AG04450 (cell line): ENCODE measurements at regions not wholly inside any gene's neighbourhood (a gene's known extent, or its start where the extent isn't known, plus 50 kb on each side); places are given as distances from the start of the nearest gene placed in this dataset.

ENCODE experiments used
- CTCF ChIA-PET: fragments of 300-600, 350-600 bp; formaldehyde crosslinking; extraction: SDS; loops from one replicate; lab custom pipeline; 2022; ENCODE audit warnings: antibody characterized with exemption, inconsistent platforms; lab: Charles Lee
- POLR2A ChIA-PET: fragments of 350-600 bp; formaldehyde crosslinking; extraction: SDS; loops from one replicate; lab custom pipeline; 2021; ENCODE audit warnings: antibody characterized with exemption, inconsistent platforms; lab: Yijun Ruan, JAX
- DNase-seq: peaks from one replicate; pipeline ENCODE4 v3.0.0-alpha.2; 2011; ENCODE audit warnings: low read depth, low spot score
- H3K27ac ChIP-seq: one replicate; pipeline ENCODE4 v1.5.1; 2012; ENCODE audit warnings: low read depth, low read length, control low read depth
- H3K27me3 ChIP-seq: one replicate; pipeline ENCODE4 v1.6.0; 2012; ENCODE audit warnings: low read length; ENCODE audit not compliant: control insufficient read depth, insufficient read depth
- H3K4me3 ChIP-seq: 2 replicates; pipeline ENCODE4 v1.5.1; 2011; ENCODE audit warnings: mild to moderate bottlenecking, low read depth, low read length, control low read depth
- H3K9me3 ChIP-seq: 2 replicates; pipeline ENCODE4 v1.5.1; 2012; ENCODE audit warnings: low read length; ENCODE audit not compliant: control insufficient read depth, insufficient read depth
- TF ChIP-seq, protein P1 (sequence below): IDR thresholded peaks from 2 replicates; pipeline ENCODE4 v1.5.1; 2011; ENCODE audit warnings: low read depth, low read length, control low read depth, inconsistent platforms

DNA sequence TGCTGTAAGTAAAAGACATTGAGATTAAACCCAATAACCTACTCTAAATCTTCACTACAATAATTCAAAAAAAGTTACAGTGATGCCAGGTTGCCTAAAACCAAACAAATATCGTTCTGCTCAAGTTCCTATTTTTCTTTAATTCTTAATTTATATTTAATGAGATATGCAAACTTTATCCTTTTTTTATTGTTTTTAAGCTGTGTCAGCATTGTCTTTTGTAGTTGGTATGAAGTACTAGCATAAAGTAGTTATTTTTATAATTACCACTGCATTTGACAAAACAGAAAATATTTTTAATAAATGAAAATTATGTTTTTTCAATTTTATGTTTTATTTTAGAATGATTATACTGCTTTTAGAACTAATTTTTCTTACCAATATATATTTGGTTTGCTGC, 1431.1 kb upstream of the PCDH7 start:
- ChIA-PET CTCF (no interaction called here), POLR2A (no interaction called here)
- H3K27me3 ChIP-seq = no peaks in the 10 kb centered on the region
- DNase-seq = no peak
- no peaks in the 10 kb centered on the region for H3K9me3 ChIP-seq
- H3K27ac ChIP-seq = no peak overlapping the region
- TF ChIP-seq, protein P1, sequence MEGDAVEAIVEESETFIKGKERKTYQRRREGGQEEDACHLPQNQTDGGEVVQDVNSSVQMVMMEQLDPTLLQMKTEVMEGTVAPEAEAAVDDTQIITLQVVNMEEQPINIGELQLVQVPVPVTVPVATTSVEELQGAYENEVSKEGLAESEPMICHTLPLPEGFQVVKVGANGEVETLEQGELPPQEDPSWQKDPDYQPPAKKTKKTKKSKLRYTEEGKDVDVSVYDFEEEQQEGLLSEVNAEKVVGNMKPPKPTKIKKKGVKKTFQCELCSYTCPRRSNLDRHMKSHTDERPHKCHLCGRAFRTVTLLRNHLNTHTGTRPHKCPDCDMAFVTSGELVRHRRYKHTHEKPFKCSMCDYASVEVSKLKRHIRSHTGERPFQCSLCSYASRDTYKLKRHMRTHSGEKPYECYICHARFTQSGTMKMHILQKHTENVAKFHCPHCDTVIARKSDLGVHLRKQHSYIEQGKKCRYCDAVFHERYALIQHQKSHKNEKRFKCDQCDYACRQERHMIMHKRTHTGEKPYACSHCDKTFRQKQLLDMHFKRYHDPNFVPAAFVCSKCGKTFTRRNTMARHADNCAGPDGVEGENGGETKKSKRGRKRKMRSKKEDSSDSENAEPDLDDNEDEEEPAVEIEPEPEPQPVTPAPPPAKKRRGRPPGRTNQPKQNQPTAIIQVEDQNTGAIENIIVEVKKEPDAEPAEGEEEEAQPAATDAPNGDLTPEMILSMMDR = no peak
- no peak overlapping the region for H3K4me3 ChIP-seq

DNA sequence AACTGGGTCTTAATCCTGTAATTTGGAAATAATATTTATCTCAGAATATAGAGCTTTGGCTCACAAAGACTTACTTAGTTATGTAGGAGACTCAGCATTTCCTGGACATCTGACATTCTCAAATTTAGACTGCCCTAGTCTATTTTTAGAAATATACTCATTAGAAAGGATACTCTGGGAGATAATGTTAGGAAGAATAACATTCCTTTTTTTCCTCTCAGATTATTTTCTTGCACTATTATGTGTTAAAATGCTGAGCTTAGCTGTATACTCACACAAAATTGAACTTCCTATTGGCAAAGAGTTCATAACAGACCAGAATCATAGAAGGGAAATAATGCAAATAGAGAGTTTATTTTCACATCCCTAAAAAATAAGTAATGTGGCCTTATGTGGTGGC, 1424.9 kb upstream of the PCDH7 start:
- Histone ChIP-seq H3K27ac (no peak overlapping the region), H3K27me3 (no peaks in the 10 kb centered on the region), H3K9me3 (no peaks in the 10 kb centered on the region), H3K4me3 (no peak overlapping the region)
- TF ChIP-seq, protein P1 = no peak
- POLR2A ChIA-PET = no interaction called here
- CTCF ChIA-PET = no interaction called here
- no peak for DNase-seq

DNA sequence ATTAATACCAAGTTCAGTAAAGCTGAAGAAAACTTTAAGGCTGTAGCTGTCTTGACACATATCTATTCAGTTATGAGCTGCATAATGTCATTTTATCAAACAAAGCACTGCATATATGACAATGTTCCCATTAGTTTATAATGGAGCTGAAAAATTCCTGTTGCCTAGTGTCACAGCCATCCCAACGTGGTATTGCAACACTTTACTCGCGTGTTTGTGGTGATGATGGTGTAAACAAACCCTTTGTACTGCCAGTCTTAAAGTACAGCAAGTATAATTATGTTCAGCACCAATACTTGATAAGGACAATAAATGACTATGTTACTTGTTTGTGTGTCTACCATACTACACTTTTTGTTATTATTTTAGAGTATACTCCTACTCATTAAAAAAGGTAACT, 1415.6 kb upstream of the PCDH7 start:
- H3K4me3 ChIP-seq = no peak overlapping the region
- DNase-seq = no peak
- CTCF ChIA-PET = no interaction called here

DNA sequence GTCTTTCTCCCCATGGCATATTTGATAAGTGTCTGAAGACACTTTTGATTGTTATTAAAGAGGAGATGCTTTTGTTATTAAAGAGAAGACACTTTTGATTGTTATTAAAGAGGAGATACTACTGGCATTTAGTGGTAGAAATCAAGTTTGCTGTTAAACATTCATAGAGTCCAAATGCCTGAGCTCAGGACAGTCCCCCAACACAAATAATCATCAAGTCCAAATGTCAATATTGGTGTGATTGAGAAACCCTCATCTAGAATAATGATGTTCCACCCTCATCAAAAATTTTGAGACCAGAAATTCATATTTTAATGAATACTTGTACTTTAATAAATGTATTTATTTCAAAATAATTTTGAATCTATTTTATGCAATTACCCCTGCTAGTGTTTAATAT, 1412.9 kb upstream of the PCDH7 start:
- no peaks in the 10 kb centered on the region for H3K27me3 ChIP-seq
- no peak overlapping the region for H3K27ac ChIP-seq
- DNase-seq = no peak
- CTCF ChIA-PET = no interaction called here
- no peak overlapping the region for H3K4me3 ChIP-seq
- POLR2A ChIA-PET = no interaction called here
- TF ChIP-seq, protein P1 = no peak
- no peaks in the 10 kb centered on the region for H3K9me3 ChIP-seq

More for the DNA sequence above, 1415.6 kb upstream of the PCDH7 start:
- Histone ChIP-seq H3K27ac (no peak overlapping the region), H3K27me3 (no peaks in the 10 kb centered on the region), H3K9me3 (no peaks in the 10 kb centered on the region)
- POLR2A ChIA-PET = no interaction called here
- TF ChIP-seq, protein P1 = no peak

DNA sequence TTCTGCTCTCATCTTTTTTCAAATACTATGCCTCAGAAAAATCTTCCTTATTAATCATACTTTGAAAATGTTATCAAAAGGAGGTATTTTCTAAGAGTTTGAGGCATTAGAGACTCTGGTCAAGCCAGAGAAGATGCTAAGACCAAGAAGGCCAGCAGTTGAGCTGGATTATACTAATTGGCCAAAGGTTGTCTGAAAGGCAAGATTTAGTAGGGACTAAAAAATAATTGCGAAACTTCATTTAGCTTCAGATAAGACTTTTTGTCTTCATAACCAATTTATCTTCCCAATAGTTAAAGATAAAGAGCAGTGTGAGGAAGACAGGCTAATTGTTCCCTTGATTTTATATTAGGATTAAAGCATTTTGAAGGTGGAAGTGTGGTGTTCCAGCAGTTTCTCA, 1412.4 kb upstream of the PCDH7 start:
- no peak overlapping the region for H3K4me3 ChIP-seq
- ChIA-PET CTCF (no interaction called here), POLR2A (no interaction called here)
- no peak overlapping the region for H3K27ac ChIP-seq
- TF ChIP-seq, protein P1 = no peak
- H3K27me3 ChIP-seq = no peaks in the 10 kb centered on the region
- H3K9me3 ChIP-seq = no peaks in the 10 kb centered on the region
- no peak for DNase-seq
